Tibial nerve (tissue), 3 donors: ENCODE measurements at regions not wholly inside any gene's neighbourhood (a gene's known extent, or its start where the extent isn't known, plus 50 kb on each side); places are given as distances from the start of the nearest gene placed in this dataset.

Experiments used
- CTCF ChIP-seq, 5 experiments: fragments of 200-600 bp in 3 of 5; fragments of 450-650 bp in 2 of 5; sonication (generic) in 3 of 5; IDR thresholded peaks; one replicate each; pipeline ENCODE4 v1.5.1; 2016 to 2019; ENCODE audit warnings: antibody characterized with exemption in 5 of 5, mild to moderate bottlenecking in 3 of 5, moderate library complexity in 2 of 5
- POLR2A ChIP-seq, 2 donors: fragments of 450-650 bp; IDR thresholded peaks; one replicate each; pipeline ENCODE4 v1.6.1; 2017; ENCODE audit warnings: antibody characterized with exemption in 2 of 2, mild to moderate bottlenecking in 2 of 2, moderate library complexity in 2 of 2

GRCh38 chr11:23314162-23314561 is 453.9 kb upstream of the CCDC179 start:
- no peak for TF ChIP-seq CTCF (IDR thresholded peaks at IDR 0.05)
- TF ChIP-seq POLR2A (IDR thresholded peaks at IDR 0.05): no peak
